KOPT-K1 (cell line): ENCODE measurements at regions not wholly inside any gene's neighbourhood (a gene's known extent, or its start where the extent isn't known, plus 50 kb on each side); places are given as distances from the start of the nearest gene placed in this dataset.

Experiments
- H3K27ac ChIP-seq: fragments of 200-600 bp; sonication (generic); 2 replicates; pipeline ENCODE4 v1.5.1; 2016; ENCODE audit warnings: antibody characterized with exemption, mild to moderate bottlenecking, low read depth, low read length; ENCODE audit not compliant: poor library complexity, severe bottlenecking
- H3K36me3 ChIP-seq: fragments of 200-600 bp; sonication (generic); 2 replicates; pipeline ENCODE4 v1.5.1; 2017; ENCODE audit warnings: antibody characterized with exemption, mild to moderate bottlenecking, low read length, moderate library complexity; ENCODE audit not compliant: insufficient read depth
- H3K9me3 ChIP-seq: fragments of 200-600 bp; sonication (generic); 2 replicates; pipeline ENCODE4 v1.5.1; 2017; ENCODE audit warnings: antibody characterized with exemption, low read length, mild to moderate bottlenecking; ENCODE audit not compliant: insufficient read depth, poor library complexity, severe bottlenecking

DNA sequence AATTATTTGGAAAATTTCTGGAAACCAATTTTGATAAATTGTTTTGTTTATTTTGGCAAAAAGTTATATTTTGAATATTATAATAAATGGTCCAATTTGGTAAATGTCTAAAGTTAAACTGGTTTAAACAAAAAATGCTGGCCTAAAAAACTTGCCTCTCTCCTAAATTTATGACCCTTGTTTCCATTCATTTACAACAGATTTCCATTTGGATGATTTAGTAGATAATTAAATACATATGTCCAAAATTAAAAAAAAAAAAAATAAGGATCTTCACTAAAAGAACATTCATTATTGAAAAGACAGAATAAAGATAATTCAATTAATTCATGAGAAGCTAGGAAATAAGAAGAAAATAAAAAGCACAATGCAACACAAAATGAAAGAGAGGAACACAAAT lies 449.5 kb downstream of the SPRY1 start:
- H3K9me3 ChIP-seq: no peaks in the 10 kb centered on the region
- H3K27ac ChIP-seq: no peak overlapping the region
- H3K36me3 ChIP-seq: no peaks in the 10 kb centered on the region

DNA sequence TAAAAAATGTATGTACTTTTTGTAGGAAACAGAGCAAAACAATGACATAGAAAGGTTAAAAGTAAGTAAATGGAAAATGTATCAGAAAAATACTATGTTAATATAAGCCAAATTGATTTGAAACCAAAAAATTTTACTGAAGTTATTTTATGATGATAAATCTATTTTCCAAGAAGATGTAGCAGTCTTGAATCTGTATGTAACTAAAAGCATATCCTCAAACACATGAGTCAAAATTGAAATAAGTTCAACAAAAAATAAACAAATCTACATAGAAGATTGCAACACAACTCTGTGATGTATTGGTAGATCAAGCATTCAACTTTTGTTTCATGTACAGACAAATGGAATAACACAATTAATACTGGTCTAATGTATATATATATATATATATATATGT lies 450.0 kb downstream of the SPRY1 start:
- Histone ChIP-seq H3K9me3 (no peaks in the 10 kb centered on the region), H3K36me3 (no peaks in the 10 kb centered on the region), H3K27ac (no peak overlapping the region)

GRCh38 chr4:123848606-123849005 lies 452.0 kb downstream of the SPRY1 start:
- Histone ChIP-seq H3K36me3 (no peaks in the 10 kb centered on the region), H3K27ac (no peak overlapping the region), H3K9me3 (no peaks in the 10 kb centered on the region)

DNA sequence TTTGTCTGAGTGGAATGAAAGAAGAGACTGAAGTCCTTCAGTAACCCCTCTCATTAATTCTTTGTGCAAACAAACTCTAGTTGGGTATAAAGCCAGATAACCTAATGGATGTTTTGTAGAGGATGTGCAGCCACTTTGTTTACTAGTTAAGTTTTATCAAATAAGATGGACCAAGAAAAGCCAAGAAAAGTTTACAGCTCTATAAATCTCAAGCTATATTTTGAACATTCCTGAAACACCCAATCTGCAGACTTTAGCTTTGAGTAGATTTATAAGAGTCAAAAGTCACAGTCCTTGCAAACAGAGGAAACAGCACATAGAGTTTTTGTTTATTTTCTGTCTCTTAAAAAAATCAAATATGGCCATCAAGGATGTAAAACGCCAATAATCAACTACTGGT lies 452.9 kb downstream of the SPRY1 start:
- Histone ChIP-seq H3K27ac (no peak overlapping the region), H3K36me3 (no peaks in the 10 kb centered on the region), H3K9me3 (no peaks in the 10 kb centered on the region)

DNA sequence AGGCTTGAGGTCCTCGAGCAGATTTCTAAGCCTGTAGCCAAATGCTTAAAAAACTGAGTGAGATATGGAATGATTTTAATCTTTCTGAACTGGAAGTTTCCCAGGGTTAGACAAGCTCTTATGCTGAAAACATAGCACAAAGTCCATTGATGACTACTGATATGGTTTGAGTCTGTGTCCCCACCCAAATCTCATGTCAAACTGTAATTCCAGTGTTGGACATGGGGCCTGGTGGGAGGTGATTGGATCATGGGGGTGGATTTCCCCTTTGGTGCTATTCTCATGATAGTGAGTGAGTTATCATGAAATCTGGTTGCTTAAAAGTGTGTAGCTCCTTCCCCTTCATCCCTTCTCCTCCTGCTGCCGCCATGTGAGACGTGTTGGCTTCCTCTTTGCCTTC lies 454.9 kb downstream of the SPRY1 start:
- no peaks in the 10 kb centered on the region for H3K9me3 ChIP-seq

GRCh38 chr4:123853651-123854050 lies 457.1 kb downstream of the SPRY1 start:
- Histone ChIP-seq H3K27ac (no peak overlapping the region), H3K9me3 (no peaks in the 10 kb centered on the region), H3K36me3 (no peaks in the 10 kb centered on the region)

More for the DNA sequence above, 454.9 kb downstream of the SPRY1 start:
- no peak overlapping the region for H3K27ac ChIP-seq
- no peaks in the 10 kb centered on the region for H3K36me3 ChIP-seq

- Histone ChIP-seq H3K27ac (no peak overlapping the region), H3K9me3 (no peaks in the 10 kb centered on the region)
Observed at GRCh38 chr4:123856689-123857545, 460.3 kb downstream of the SPRY1 start.

DNA sequence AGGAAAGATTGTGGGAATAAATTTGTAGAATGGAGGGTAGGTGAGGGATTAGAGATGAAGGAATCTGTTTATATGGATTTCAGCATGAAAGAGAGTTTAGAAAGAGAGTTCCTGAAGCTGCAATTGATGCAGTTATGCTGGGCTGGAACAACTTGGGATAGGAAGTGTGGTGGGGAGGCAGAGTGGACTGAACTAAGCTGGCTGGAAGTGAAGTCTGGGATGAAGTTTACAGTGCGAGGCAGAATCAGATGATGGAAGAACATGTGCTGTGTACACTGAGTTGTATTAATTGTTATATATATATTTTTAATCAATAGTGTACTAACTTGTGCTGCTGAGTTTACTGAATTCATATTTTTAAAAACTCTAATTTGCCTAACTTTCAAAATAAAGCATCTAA lies 461.9 kb downstream of the SPRY1 start:
- H3K9me3 ChIP-seq: no peaks in the 10 kb centered on the region
- no peak overlapping the region for H3K27ac ChIP-seq
- no peaks in the 10 kb centered on the region for H3K36me3 ChIP-seq

More at GRCh38 chr4:123856689-123857545, 460.3 kb downstream of the SPRY1 start:
- no peaks in the 10 kb centered on the region for H3K36me3 ChIP-seq

- H3K27ac ChIP-seq: no peak overlapping the region
- H3K36me3 ChIP-seq: no peaks in the 10 kb centered on the region
- H3K9me3 ChIP-seq: no peaks in the 10 kb centered on the region
Observed at GRCh38 chr4:123862812-123863211, 466.2 kb downstream of the SPRY1 start.

- no peak overlapping the region for H3K27ac ChIP-seq
- no peaks in the 10 kb centered on the region for H3K9me3 ChIP-seq
- H3K36me3 ChIP-seq: no peaks in the 10 kb centered on the region
Observed at GRCh38 chr4:123866796-123867195, 470.2 kb downstream of the SPRY1 start.

- no peaks in the 10 kb centered on the region for H3K36me3 ChIP-seq
- H3K9me3 ChIP-seq: no peaks in the 10 kb centered on the region
- no peak overlapping the region for H3K27ac ChIP-seq
Observed at GRCh38 chr4:123867910-123868587, 471.5 kb downstream of the SPRY1 start.

DNA sequence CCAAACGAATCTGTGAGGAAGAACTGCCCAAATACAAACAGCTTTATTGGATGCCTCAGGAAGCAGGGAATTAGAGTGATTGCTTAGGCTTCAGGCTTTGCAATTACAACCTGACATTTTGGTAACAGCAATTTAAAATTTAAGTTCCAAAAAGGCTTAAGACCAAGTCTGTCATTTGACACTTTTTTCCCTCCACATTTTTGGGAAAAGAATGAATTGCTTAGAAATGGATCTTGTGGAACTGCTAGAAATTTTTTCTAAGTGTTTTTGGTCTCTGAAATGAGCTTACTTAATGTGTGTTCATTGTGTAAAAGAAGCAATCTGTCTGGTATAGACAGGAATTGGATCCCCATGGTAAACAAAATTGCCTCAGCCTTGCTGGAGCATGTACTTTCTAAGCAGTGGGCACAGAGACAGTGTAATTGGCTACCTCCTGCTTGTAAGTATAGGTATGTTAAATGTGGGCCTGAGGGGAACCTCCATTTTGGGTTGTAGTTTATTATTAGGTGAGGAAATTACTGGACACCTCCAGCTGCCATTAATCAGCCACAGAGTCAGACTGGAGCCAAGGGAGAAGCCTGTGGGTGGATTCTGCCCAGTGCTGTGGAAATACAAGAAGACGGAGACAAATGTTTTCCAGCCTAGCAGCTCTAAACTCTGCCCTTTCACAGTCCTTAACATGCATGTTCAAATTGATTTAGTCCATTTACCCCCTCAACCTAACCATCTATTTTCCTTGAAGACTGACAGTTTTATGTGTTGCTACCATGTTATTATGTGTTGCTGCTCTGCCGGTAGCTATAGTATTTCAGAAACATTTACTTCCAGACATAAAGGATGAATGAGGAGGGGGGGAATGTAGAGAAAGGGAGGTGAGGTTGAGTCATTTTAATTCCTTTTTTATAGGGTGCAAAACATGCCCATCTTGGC lies 473.0 kb downstream of the SPRY1 start:
- H3K27ac ChIP-seq: no peak overlapping the region
- no peaks in the 10 kb centered on the region for H3K9me3 ChIP-seq
- no peaks in the 10 kb centered on the region for H3K36me3 ChIP-seq

- Histone ChIP-seq H3K27ac (no peak overlapping the region), H3K9me3 (no peaks in the 10 kb centered on the region), H3K36me3 (no peaks in the 10 kb centered on the region)
Observed at GRCh38 chr4:123870216-123870876, 473.8 kb downstream of the SPRY1 start.

DNA sequence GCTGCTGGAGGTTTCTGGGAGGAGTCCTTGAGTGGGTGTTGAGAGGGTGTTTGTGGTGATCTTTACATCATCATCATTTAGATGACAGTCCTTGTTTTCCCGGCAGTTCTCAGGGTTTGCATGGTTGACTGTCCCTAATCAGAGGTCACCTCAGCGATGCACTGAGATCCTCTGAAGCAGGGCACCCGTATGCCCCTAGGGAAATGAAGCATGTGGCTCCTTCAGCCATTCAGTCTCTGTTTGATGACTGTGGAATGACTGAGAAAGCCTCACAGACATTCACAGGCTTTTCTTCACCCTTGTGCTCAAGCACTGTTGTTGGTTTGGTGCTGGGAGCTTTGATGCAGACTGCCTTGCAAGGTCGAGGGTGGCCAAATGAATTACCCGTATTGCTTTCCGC lies 474.7 kb downstream of the SPRY1 start:
- Histone ChIP-seq H3K9me3 (no peaks in the 10 kb centered on the region), H3K27ac (no peak overlapping the region), H3K36me3 (no peaks in the 10 kb centered on the region)
